GM20000 (cell line): ENCODE measurements at regions not wholly inside any gene's neighbourhood (a gene's known extent, or its start where the extent isn't known, plus 50 kb on each side); places are given as distances from the start of the nearest gene placed in this dataset.
"Not testable (repeated sequence)": the region's sequence is repeated elsewhere in the genome, so short reads cannot be mapped to it uniquely, and the experiment has no call there.

Source experiments
- DNase-seq: peaks from one replicate; pipeline ENCODE4 v3.0.0; 2012; ENCODE audit warnings: low spot score
- CTCF ChIP-seq: IDR thresholded peaks from 2 replicates; pipeline ENCODE4 v1.5.1; 2012; ENCODE audit warnings: mild to moderate bottlenecking, control low read depth; ENCODE audit errors: extremely low read depth, missing control alignments

GRCh38 chr2:184312970-184313369 lies 285.4 kb upstream of the ZNF804A start:
- no peak for TF ChIP-seq CTCF
- DNase-seq = no peak

- TF ChIP-seq CTCF = no peak
- no peak for DNase-seq
Observed at GRCh38 chr2:184314829-184315228, 283.5 kb upstream of the ZNF804A start.

GRCh38 chr2:184316921-184317320 lies 281.4 kb upstream of the ZNF804A start:
- TF ChIP-seq CTCF = no peak

GRCh38 chr2:184322615-184323014 lies 275.7 kb upstream of the ZNF804A start:
- no peak for TF ChIP-seq CTCF
- DNase-seq = no peak

More at GRCh38 chr2:184316921-184317320, 281.4 kb upstream of the ZNF804A start:
- no peak for DNase-seq

- DNase-seq = no peak
- no peak for TF ChIP-seq CTCF
Observed at GRCh38 chr2:184326066-184326465, 272.3 kb upstream of the ZNF804A start.

- DNase-seq = not testable (repeated sequence)
Observed at GRCh38 chr2:184327805-184328204, 270.5 kb upstream of the ZNF804A start.

GRCh38 chr2:184330561-184330960 lies 267.8 kb upstream of the ZNF804A start:
- DNase-seq = not testable (repeated sequence)

- no peak for TF ChIP-seq CTCF
- no peak for DNase-seq
Observed at GRCh38 chr2:184336688-184337087, 261.6 kb upstream of the ZNF804A start.

GRCh38 chr2:184338771-184339170 lies 259.6 kb upstream of the ZNF804A start:
- no peak for TF ChIP-seq CTCF
- DNase-seq = no peak
